HG03442 (cell line): ENCODE measurements at regions not wholly inside any gene's neighbourhood (a gene's known extent, or its start where the extent isn't known, plus 50 kb on each side); places are given as distances from the start of the nearest gene placed in this dataset.
"Not testable (repeated sequence)": the region's sequence is repeated elsewhere in the genome, so short reads cannot be mapped to it uniquely, and the experiment has no call there.

ENCODE experiments used
- ATAC-seq: cut with Tn5 transposase; IDR thresholded peaks from one replicate; pipeline ENCODE4 v1.9.1; 2021; ENCODE audit warnings: mild to moderate bottlenecking, moderate library complexity; ENCODE audit not compliant: unreplicated experiment

DNA sequence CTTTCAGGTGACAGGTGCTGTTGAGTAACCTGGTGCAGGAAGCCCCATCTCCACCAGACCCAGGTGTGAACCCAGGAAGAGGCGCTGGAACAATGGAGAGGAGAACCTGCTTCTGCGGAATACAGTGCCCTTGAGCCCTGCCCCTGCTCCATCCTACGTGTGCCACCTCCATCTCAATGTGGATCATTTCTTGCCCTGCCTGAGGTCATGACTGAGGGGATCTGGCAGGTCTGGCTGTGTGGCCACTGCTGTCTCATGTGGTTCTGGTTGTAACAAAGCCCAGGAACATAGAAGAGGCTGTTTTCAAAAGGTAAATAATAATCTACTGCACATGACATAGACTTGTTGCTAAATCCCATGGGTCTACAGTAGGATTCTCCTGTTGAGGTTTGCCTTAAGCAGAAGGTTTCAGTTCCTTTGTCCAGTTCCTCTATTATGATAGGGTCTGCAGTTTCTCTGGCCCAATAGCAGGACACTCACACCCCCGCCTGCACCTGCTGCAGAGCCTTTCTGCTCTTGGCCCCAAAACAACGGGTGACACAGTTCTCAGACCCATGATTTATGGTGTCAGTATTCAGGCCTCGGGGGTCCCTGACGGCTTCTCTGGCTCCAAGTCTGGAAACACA lies 113.5 kb upstream of the IGLL5 start:
- ATAC-seq = no peak

- ATAC-seq = not testable (repeated sequence)
Observed at GRCh38 chr22:22774762-22775161, 112.9 kb upstream of the IGLL5 start.

DNA sequence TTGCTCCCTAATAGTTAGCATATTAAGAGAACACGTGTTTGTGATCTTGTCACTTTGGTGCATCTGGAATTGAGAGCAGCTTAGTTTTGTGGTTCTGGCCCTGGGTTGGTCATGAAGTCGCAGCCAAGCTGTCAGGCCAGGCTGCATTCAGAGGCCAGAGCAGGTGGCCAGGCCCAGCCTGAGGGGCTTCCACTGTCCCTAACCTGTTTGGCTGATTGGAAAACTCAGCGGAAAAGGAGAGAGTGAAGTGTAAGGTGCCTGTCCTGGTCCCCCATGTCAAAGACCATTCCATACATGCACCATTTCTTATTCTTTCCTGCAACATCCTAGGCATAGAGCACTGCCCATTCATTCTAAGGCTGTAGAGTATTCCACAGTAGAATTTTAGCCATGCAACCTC lies 111.5 kb upstream of the IGLL5 start:
- ATAC-seq = no peak

GRCh38 chr22:22779213-22779612 lies 108.4 kb upstream of the IGLL5 start:
- no peak for ATAC-seq

- ATAC-seq = no peak
Observed at GRCh38 chr22:22783575-22783974, 104.0 kb upstream of the IGLL5 start.

DNA sequence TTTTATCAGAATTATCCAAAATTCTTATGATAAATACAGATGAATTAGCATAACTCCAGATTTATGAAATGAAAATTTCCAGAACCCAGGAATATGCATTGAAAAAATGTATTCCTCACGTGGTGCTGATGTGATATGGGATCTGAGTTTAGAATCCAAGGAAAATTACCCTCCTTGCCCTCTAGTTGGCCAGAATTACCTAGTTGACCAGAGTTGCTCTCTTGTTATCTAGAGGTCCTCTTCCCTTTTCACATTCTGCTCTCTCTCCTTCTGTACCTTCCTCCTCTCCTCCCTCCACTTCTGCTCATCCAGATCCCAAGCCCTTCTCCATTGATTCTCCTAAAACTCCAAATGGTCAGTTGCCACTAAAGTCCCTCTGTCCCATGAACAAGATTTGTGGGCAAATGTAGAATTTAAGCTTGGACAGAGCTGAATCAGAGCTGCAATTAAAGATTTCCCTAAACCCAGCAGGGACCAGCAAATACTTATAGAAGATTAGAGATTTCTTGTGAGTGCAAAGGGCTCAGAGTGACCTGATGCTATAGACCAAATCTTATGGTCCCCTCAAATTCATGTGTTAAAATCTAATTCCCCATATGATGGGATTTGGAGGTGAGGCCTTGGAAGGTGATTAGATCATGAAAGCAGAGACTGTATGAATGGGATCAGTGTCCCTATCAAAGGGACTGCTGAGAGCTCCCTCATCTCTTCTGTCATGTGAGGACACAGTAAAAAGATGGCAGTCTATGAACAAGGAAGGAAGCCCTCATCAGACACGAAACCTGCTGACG lies 103.2 kb upstream of the IGLL5 start:
- no peak for ATAC-seq

GRCh38 chr22:22785316-22786065 lies 102.1 kb upstream of the IGLL5 start:
- no peak for ATAC-seq

DNA sequence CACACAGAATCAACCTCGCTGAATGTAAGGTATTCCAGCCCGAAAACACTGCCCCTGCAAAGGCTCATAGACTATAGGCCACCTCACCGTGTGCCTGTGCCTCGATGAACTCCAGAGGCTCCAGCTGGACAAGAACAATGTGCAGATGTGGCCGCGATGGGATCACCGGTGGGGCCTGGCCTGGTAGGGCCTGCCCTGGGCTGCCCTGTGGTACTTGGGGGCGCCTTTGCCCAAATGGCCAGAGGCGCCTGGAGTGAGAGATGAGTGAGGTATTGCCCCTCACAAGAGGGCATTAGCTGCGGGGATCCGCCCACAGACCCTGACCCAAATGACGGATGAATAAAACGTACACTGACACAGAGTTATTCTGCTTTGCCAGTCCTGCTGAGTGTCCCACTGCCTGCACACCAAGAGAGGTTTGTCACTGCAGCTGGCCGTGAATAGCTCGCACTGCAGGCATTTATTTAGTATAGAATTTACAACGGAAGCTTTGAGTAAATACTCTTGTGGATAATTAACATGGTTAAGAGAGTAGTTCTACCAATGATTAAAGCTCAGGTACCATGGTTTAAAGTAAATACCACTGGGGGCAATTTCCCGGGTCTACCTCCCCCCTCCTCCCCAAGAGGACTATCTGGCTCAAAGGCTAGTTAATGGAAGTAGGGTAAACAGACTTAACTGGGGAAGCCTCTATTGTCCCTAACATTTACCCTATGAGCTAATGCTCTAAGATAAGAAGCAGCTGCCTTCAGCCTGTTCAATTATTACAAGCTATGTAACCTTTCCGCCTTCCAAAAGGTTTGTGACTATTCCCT lies 101.1 kb upstream of the IGLL5 start:
- no peak for ATAC-seq

- ATAC-seq = no peak
Observed at GRCh38 chr22:22787151-22787550, 100.5 kb upstream of the IGLL5 start.

DNA sequence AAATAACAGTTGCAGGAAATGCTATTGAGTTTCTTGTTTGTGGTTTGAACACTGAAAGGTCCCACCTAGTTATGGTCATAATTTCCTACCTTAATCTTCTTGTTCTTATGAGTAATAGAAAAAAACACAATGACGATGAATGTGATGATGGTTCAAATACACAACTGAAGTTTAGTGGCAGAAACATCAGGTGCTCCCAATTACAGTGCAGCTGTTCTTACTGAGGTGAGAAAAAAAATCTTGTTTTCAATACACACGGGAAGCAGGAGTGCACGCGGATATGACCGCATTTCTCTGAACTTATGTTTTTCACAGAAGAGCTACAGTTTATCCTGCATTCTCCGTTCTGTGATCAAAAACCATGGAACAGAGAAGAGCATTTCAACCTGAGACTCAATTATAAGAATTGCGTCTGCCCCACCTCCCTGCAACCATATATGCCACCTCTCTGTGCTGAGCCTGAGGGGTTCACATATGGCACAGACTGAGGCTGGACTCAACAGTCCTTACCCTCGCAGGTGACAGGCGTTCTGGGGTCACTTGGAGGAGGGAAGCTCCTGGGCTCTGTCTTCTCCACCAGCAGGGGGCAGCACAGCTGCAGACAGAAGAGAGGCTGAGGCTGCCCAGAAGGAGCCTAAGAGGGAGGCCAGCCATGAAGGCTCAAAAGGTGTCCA lies 99.7 kb upstream of the IGLL5 start:
- no peak for ATAC-seq

DNA sequence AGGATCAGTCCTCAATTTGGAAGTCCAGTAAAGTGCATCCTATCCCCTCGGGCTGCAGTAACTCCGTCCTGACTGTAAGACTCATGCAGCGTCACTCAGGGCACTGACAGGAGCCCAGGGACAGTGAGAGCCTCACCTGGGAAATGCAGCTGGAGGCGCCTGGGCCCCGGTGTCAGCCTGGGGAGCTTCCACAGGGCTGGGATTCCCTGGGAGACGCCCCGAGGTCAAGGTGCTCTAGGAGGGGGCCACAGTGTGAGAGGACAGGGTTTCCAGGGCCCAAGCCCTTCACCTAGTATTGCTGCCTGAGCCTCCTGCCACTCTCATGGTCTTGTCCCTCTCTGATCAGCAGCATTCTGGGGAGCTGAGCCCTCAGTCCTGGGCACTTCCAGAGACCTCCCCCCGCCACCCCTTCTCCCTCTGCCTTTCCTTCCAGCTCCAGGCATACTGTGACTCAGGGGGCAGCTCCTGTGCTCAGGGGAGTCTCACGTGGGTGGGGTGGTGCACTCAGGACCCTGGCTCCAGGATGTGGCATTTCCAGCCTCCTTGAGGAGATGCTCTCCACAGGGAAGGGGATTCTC lies 99.1 kb upstream of the IGLL5 start:
- ATAC-seq = no peak

DNA sequence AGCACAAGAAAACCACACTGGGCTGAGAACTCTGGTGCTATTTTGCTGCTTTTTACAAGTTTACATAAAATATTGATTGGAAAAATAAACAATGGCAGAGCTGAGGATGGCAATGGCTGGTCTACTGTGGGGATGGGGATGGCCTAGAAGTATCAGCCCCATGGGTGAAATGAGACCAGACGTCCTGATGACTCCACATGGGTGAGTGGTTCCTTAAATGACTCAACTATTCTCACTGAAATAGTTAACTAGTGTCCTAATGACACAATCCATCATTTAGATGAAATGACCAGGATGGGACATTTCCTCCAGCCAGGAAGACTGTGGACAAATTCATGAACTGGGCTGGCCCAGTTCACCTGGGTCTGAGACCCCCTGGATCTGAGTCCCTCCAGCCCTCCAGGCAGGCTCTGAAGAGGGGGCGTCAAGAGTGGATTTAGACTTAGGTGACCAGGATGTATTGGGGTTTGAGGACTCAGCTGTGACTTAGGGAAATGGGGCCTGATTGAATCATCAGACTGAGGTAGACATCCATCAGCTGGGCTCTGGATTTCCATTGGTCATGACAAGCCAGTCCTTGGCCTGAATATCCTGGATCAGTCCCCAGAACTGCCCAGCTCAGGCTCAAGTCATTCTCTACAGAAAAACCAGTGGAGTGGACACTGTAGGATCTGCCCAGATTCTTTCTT lies 98.2 kb upstream of the IGLL5 start:
- ATAC-seq = no peak

DNA sequence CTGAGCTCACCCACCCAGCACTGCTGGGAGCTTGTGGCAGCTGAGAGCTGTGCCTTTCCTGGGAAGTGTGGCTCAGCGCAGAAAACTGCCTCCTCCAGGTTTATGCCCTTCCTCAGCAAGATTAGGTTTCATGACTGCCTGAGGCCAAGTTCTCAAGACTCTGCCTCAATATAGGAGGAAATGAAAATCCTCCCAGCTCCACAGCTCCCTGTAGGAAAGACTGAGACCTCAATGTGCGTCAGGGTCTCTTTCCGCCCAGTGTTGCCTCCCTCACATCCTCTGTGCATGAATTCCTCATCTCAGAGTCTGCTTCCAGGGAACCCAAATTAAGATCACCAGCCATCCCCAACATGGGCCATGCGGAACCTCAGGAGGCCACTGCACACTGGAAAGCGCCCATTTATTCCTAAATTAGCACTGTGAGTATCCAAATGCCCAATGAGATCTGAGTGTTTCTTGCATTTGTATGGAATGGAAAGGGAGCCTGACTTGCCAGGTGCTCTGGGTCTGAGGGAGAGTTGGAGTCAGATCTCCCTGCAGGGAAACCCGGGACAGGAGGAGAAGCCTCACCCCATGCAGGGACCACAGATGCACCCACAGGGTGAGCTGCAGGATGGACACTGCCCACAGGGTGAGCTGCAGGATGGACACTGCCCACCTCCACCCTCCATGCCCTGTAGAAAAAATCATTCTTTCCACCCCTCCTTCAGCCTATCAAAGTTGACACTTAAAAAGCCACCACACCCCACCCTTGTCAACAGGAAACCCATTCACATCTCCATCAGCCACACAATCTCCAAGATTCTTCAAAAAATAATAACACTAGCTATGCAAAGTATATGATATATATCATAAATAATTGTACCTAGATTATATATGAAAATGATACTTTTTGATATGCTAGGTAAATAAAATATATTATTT lies 97.4 kb upstream of the IGLL5 start:
- ATAC-seq = no peak

- ATAC-seq = no peak
Observed at GRCh38 chr22:22791438-22792181, 96.0 kb upstream of the IGLL5 start.

DNA sequence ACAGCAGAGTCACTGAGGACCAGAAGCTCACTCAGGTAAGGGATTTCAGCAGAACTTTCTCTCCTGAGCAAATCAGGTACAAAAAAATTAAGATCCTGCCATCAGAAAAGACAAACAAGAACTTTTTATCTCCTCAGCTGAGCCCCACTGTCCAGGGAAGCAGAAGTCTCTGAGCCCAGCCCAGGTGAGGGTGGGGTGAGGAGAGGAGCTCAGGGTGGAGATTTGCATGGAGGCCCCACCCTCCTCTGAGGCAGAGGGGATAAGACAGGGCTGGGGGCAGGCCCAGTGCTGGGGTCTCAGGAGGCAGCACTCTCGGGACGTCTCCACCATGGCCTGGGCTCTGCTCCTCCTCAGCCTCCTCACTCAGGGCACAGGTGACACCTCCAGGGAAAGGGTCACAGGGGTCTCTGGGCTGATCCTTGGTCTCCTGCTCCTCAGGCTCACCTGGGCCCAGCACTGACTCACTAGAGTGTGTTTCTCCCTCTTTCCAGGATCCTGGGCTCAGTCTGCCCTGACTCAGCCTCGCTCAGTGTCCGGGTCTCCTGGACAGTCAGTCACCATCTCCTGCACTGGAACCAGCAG lies 95.3 kb upstream of the IGLL5 start:
- ATAC-seq = not testable (repeated sequence)

DNA sequence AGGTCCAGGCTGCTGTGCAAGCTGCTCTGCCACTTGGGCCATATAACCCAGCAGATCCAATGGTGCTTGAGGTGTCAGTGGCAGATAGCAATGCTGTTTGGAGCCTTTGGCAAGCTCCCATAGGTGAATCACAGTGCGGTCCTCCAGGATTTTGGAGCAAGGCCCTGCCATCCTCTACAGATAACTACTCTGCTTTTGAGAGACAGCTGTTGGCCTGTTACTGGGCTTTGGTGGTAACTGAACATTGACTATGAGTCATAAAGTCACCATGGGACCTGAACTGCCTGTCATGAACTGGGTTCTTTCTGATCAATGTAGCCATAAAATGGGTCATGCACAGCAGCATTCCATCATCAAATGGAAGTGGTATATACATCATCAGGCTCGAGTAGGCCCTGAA lies 92.0 kb upstream of the IGLL5 start:
- ATAC-seq = not testable (repeated sequence)

- ATAC-seq = no peak
Observed at GRCh38 chr22:22796724-22797123, 90.9 kb upstream of the IGLL5 start.
